Gastroesophageal sphincter (tissue), 4 donors: ENCODE measurements at regions not wholly inside any gene's neighbourhood (a gene's known extent, or its start where the extent isn't known, plus 50 kb on each side); places are given as distances from the start of the nearest gene placed in this dataset.

ENCODE experiments used
- ATAC-seq: fragments of 150-250 bp; one replicate; pipeline ENCODE4 v1.9.1; 2016; ENCODE audit warnings: mild to moderate bottlenecking, moderate library complexity
- H3K27ac ChIP-seq, 4 donors: fragments of 200-600 bp; sonication (generic) in 3 of 4; 1 replicate in 3 of 4; 2 replicates in 1 of 4; pipeline ENCODE4 v1.5.1; 2016 to 2019
- H3K27me3 ChIP-seq: fragments of 200-600 bp; sonication (generic); one replicate; pipeline ENCODE4 v1.5.1; 2019
- H3K36me3 ChIP-seq, 2 donors: fragments of 200-600 bp; sonication (generic); one replicate each; pipeline ENCODE4 v1.5.1; 2019; ENCODE audit warnings: control low read depth in 1 of 2
- H3K4me1 ChIP-seq, 3 donors: fragments of 200-600 bp; sonication (generic); 1 replicate in 2 of 3; 2 replicates in 1 of 3; pipeline ENCODE4 v1.5.1; 2016 to 2019; ENCODE audit warnings: control low read depth in 2 of 3
- H3K4me3 ChIP-seq, 2 donors: fragments of 200-600 bp; sonication (generic); one replicate each; pipeline ENCODE4 v1.5.1; 2019; ENCODE audit warnings: mild to moderate bottlenecking in 1 of 2, moderate library complexity in 1 of 2
- H3K9me3 ChIP-seq, 3 donors: fragments of 200-600 bp; sonication (generic); one replicate each; pipeline ENCODE4 v1.5.1; 2017 to 2019; ENCODE audit warnings: control low read depth in 2 of 3
- EP300 ChIP-seq: sonication (generic); formaldehyde crosslinking; IDR thresholded peaks from one replicate; pipeline ENCODE4 v1.6.1; 2017; ENCODE audit warnings: antibody characterized with exemption, mild to moderate bottlenecking
- POLR2A ChIP-seq, 2 donors: fragments of 450-650 bp; IDR thresholded peaks; one replicate each; pipeline ENCODE4 v1.6.1; 2017; ENCODE audit warnings: antibody characterized with exemption in 2 of 2, mild to moderate bottlenecking in 2 of 2, moderate library complexity in 1 of 2
- POLR2AphosphoS5 ChIP-seq: sonication (generic); formaldehyde crosslinking; IDR thresholded peaks from one replicate; pipeline ENCODE4 v1.6.1; 2017; ENCODE audit warnings: antibody characterized with exemption
- WGBS, 2 donors: methylation state at CpG; one replicate each; pipeline ENCODE4 v1.1.5; 2018; ENCODE audit warnings: low coverage in 1 of 2; 5-methylcytosine and 5-hydroxymethylcytosine counted together
- TF ChIP-seq, protein P1 (sequence below), 4 experiments: fragments of 200-600 bp in 2 of 4; fragments of 450-650 bp in 2 of 4; sonication (generic) in 1 of 4; IDR thresholded peaks; one replicate each; pipeline ENCODE4 v1.5.1; 2017 to 2019; ENCODE audit warnings: antibody characterized with exemption in 4 of 4, mild to moderate bottlenecking in 2 of 4, moderate library complexity in 2 of 4

DNA sequence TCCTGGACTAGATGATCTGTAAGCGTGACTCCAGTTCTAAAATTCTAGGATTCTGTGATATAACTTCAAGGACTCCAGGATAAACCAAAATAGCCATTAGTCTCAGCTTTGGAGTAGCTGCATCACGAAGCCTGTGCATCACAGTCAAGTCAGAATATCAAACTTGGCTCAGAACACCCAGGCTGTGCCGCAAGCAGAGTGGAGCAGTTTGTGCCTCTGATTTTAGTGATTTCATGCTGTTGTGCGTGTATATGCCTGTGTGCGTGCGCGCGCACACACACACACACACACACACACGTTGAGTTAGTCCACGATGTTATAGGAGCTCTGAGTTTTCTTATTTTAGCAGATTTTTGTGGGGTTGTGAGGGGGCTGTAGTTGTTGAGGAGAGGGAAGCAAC is 356.6 kb upstream of the KCNH8 start:
- no peaks in the 10 kb centered on the region for H3K4me1 ChIP-seq
- TF ChIP-seq POLR2AphosphoS5 (no peak), POLR2A (IDR thresholded peaks at IDR 0.05) (no peak), EP300 (no peak)
- TF ChIP-seq, protein P1, sequence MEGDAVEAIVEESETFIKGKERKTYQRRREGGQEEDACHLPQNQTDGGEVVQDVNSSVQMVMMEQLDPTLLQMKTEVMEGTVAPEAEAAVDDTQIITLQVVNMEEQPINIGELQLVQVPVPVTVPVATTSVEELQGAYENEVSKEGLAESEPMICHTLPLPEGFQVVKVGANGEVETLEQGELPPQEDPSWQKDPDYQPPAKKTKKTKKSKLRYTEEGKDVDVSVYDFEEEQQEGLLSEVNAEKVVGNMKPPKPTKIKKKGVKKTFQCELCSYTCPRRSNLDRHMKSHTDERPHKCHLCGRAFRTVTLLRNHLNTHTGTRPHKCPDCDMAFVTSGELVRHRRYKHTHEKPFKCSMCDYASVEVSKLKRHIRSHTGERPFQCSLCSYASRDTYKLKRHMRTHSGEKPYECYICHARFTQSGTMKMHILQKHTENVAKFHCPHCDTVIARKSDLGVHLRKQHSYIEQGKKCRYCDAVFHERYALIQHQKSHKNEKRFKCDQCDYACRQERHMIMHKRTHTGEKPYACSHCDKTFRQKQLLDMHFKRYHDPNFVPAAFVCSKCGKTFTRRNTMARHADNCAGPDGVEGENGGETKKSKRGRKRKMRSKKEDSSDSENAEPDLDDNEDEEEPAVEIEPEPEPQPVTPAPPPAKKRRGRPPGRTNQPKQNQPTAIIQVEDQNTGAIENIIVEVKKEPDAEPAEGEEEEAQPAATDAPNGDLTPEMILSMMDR (IDR thresholded peaks at IDR 0.05): no peak
- no peak overlapping the region for H3K27ac ChIP-seq
- no peak overlapping the region for H3K4me3 ChIP-seq
- H3K9me3 ChIP-seq: no peaks in the 10 kb centered on the region
- ATAC-seq: no peak
- H3K36me3 ChIP-seq: no peaks in the 10 kb centered on the region
- H3K27me3 ChIP-seq: no peaks in the 10 kb centered on the region
- 92 to 94% methylated on average over 10 of the region's 10 CpGs for WGBS, 2 donors

DNA sequence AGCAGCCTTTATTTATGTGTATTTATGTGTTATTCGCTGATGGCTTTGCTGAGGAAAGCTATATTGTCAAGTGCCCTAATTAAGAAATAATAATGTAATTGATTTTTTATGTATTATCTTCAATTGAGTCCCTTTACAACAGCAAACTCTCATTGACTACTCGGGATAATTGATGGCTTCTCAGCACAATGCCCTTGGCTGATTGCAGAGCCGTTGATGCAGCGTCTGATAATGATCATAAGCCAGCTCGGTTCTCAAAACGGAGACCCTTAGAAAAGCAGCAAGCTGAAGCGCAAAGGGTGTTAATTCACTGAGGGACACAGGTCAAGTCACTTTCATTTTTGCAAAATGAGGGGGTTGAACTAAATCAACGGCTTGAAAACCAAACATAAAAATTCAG is 357.1 kb upstream of the KCNH8 start:
- Histone ChIP-seq H3K27ac (no peak overlapping the region), H3K4me3 (no peak overlapping the region), H3K9me3 (no peaks in the 10 kb centered on the region), H3K27me3 (no peaks in the 10 kb centered on the region), H3K36me3 (no peaks in the 10 kb centered on the region), H3K4me1 (no peaks in the 10 kb centered on the region)
- no peak for ATAC-seq
- TF ChIP-seq POLR2A (IDR thresholded peaks at IDR 0.05) (no peak), EP300 (no peak), POLR2AphosphoS5 (no peak)
- TF ChIP-seq, protein P1 (IDR thresholded peaks at IDR 0.05): no peak
- 58 to 66% methylated on average over 3 to 7 of the region's 8 CpGs for WGBS, 2 donors

DNA sequence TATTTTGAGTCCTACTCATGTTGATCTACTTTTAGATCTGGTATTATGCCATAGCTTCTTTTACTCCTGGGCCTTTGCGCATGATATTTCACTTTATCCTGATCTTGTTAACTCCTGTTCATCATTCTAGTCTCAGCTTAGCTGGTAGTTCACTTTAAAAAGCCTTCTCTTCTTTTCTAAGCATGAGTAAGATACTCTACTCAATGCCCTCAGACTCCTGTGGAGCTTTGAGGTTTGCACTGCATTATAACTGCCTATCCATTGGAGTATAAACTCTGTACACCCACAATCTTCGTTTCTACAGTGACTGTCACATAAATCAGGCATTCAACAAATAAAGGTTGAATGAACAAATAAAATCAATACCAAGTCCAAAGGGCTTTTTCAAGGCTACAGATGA is 357.9 kb upstream of the KCNH8 start:
- H3K27ac ChIP-seq: no peak overlapping the region
- H3K4me3 ChIP-seq: no peak overlapping the region
- no peaks in the 10 kb centered on the region for H3K4me1 ChIP-seq
- no peaks in the 10 kb centered on the region for H3K27me3 ChIP-seq
- 60 to 70% methylated on average over 1 to 2 of the region's 2 CpGs for WGBS, 2 donors
- TF ChIP-seq EP300 (no peak), POLR2AphosphoS5 (no peak), POLR2A (IDR thresholded peaks at IDR 0.05) (no peak)
- TF ChIP-seq, protein P1 (IDR thresholded peaks at IDR 0.05): no peak
- ATAC-seq: no peak
- no peaks in the 10 kb centered on the region for H3K36me3 ChIP-seq
- H3K9me3 ChIP-seq: no peaks in the 10 kb centered on the region

DNA sequence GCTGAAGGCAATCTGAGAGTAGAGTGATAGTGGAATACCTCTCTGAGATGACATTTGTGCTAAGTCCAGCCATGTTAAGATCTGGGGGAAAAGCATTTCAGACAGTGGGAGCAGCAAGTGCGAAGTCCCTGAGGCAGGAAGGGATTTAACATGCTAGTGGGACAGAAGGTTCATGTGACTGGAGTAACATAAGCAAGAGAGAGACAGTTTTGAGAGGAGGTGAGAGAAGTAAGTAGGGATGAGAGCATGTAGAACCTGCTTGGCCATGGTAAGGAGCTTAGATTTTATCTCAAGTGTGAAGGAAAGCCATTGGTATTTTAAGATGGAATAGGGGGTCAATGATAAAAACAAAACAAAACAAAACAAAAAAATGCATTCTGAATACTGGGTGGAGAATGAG is 358.6 kb upstream of the KCNH8 start:
- Histone ChIP-seq H3K36me3 (no peaks in the 10 kb centered on the region), H3K27ac (no peak overlapping the region), H3K27me3 (no peaks in the 10 kb centered on the region), H3K4me3 (no peak overlapping the region), H3K9me3 (no peaks in the 10 kb centered on the region), H3K4me1 (no peaks in the 10 kb centered on the region)
- TF ChIP-seq, protein P1 (IDR thresholded peaks at IDR 0.05): no peak
- TF ChIP-seq EP300: no peak
- no peak for TF ChIP-seq POLR2A (IDR thresholded peaks at IDR 0.05)
- WGBS, 2 donors: 86 to 91% methylated on average over 1 of the region's 1 CpG
- no peak for ATAC-seq

DNA sequence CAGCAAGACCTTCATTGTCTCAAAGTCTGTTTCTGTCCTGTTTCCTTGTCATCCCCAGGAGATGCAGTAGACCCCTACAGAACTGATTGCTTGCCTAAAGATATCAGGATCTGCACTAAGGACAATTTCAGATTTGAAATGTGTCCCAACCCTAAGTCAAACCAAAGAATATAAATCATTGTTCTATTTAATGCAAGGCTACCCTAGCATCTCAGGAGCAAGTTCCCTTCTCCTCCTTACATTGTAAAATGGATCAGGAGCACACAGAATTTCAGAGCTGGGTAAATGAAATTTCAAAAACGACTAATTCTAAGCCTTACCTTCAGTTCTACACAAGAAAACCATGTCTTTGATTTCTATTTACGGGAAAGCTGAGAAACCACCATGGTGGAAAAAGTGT is 360.9 kb upstream of the KCNH8 start:
- H3K36me3 ChIP-seq: no peaks in the 10 kb centered on the region
- no peaks in the 10 kb centered on the region for H3K4me1 ChIP-seq
- H3K9me3 ChIP-seq: no peaks in the 10 kb centered on the region
- ATAC-seq: no peak
- 87 to 100% methylated on average over 2 of the region's 2 CpGs for WGBS, 2 donors
- TF ChIP-seq, protein P1 (IDR thresholded peaks at IDR 0.05): no peak
- no peak for TF ChIP-seq POLR2AphosphoS5
- no peak for TF ChIP-seq EP300
- no peak for TF ChIP-seq POLR2A (IDR thresholded peaks at IDR 0.05)
- H3K4me3 ChIP-seq: no peak overlapping the region
- H3K27ac ChIP-seq: no peak overlapping the region
- no peaks in the 10 kb centered on the region for H3K27me3 ChIP-seq
